ENCODE measurements at regions not wholly inside any gene's neighbourhood (a gene's known extent, or its start where the extent isn't known, plus 50 kb on each side); places are given as distances from the start of the nearest gene placed in this dataset.

DNA sequence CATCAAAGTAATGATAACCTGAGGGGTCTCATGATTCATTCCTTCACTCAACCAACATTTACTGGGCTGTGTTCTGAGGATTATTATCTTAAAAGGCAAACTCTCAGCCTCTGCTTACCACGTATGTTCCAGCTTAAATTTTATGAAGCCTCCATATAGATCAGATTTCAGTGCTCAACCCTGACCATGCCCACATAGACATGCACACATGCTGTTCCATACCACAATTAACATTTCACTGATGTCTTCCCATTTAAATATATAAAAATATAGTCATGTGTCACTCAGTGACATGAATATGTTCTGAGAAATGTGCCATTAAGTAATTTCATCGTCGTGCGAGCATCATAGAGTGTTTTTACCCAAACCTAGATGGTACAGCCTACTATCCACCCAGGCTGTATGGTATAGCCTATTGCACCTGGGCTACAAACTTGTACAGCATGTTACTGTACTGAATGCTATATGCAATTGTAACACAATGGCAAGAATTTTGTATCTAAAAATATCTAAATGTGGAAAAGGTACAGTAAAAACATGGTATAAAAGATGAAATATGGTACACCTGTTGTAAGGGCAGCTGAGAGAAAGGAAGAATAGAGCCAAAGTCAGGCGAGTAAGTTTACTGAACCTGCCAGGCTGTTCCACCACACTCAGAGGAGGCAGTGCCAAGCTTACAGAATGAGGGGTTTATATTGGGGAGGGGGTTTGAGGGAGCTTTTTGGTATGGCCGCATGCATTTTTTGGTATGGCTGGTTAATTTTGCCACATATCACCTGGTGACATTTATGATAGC lies 134.7 kb upstream of the ETV3 start:
- H3K4me3 ChIP-seq (replicated peaks in 1 of 2; ENCODE audit: low read depth in 1 of 2, low read length in 2 of 2): no peak overlapping the region
- no TSS peak for BruUV-seq (replicated peaks)
- no peak overlapping the region for H3K4me2 ChIP-seq (ENCODE audit: low read length)
- ChIA-PET POLR2A (no interaction called here), RAD21 (ENCODE audit: low non-redundant PET in 1 of 2, low total read pairs in 2 of 2, uncharacterized antibody in 2 of 2, unreplicated experiment in 2 of 2) (no interaction called here), CTCF (no interaction called here)
- no peak overlapping the region for H3K27ac ChIP-seq (ENCODE audit: low read depth, low read length)
- no peak overlapping the region for H3K9ac ChIP-seq (ENCODE audit: low read length)
- intact Hi-C loops (cut with micrococcal nuclease): no loop called here
- no peak overlapping the region for H2AFZ ChIP-seq (ENCODE audit: low read depth, low read length, poor library complexity, severe bottlenecking)
- H3K27me3 ChIP-seq (ENCODE audit: insufficient read depth, low read length): peaks cover 82% of the 10 kb centered on the region
- H3K4me1 ChIP-seq (ENCODE audit: control insufficient read depth in 1 of 2, insufficient read depth in 2 of 2, low read length in 2 of 2): no peaks in the 10 kb centered on the region
- no peaks in the 10 kb centered on the region for H3K36me3 ChIP-seq (ENCODE audit: control insufficient read depth in 1 of 2, insufficient read depth in 2 of 2, low read length in 2 of 2)
- DNase-seq (ENCODE audit: low read depth, low spot score): no peak
- no peaks in the 10 kb centered on the region for H3K9me2 ChIP-seq (ENCODE audit: insufficient read depth)
- H3K9me3 ChIP-seq (ENCODE audit: control insufficient read depth in 1 of 2, insufficient read depth in 1 of 2, low read depth in 1 of 2, low read length in 2 of 2): no peaks in the 10 kb centered on the region
- no peaks in the 10 kb centered on the region for H4K20me1 ChIP-seq (ENCODE audit: insufficient read depth)
- no peak for TF ChIP-seq ELF1 (IDR thresholded peaks at IDR 0.05; ENCODE audit: borderline replicate concordance, low read depth)
- TF ChIP-seq, protein P1, sequence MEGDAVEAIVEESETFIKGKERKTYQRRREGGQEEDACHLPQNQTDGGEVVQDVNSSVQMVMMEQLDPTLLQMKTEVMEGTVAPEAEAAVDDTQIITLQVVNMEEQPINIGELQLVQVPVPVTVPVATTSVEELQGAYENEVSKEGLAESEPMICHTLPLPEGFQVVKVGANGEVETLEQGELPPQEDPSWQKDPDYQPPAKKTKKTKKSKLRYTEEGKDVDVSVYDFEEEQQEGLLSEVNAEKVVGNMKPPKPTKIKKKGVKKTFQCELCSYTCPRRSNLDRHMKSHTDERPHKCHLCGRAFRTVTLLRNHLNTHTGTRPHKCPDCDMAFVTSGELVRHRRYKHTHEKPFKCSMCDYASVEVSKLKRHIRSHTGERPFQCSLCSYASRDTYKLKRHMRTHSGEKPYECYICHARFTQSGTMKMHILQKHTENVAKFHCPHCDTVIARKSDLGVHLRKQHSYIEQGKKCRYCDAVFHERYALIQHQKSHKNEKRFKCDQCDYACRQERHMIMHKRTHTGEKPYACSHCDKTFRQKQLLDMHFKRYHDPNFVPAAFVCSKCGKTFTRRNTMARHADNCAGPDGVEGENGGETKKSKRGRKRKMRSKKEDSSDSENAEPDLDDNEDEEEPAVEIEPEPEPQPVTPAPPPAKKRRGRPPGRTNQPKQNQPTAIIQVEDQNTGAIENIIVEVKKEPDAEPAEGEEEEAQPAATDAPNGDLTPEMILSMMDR (IDR thresholded peaks at IDR 0.05 in 2 of 3, conservative IDR thresholded peaks at IDR 0.05 in 1 of 3; ENCODE audit: borderline replicate concordance in 1 of 3, insufficient read depth in 1 of 3, low read depth in 2 of 3, low read length in 2 of 3): no peak
- no peak for TF ChIP-seq RAD21 (IDR thresholded peaks at IDR 0.05; ENCODE audit: low read depth)
- TF ChIP-seq, protein P2, sequence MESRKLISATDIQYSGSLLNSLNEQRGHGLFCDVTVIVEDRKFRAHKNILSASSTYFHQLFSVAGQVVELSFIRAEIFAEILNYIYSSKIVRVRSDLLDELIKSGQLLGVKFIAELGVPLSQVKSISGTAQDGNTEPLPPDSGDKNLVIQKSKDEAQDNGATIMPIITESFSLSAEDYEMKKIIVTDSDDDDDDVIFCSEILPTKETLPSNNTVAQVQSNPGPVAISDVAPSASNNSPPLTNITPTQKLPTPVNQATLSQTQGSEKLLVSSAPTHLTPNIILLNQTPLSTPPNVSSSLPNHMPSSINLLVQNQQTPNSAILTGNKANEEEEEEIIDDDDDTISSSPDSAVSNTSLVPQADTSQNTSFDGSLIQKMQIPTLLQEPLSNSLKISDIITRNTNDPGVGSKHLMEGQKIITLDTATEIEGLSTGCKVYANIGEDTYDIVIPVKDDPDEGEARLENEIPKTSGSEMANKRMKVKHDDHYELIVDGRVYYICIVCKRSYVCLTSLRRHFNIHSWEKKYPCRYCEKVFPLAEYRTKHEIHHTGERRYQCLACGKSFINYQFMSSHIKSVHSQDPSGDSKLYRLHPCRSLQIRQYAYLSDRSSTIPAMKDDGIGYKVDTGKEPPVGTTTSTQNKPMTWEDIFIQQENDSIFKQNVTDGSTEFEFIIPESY (IDR thresholded peaks at IDR 0.05; ENCODE audit: extremely low read depth, insufficient replicate concordance, low read length): no peak
- TF ChIP-seq, protein P3, sequence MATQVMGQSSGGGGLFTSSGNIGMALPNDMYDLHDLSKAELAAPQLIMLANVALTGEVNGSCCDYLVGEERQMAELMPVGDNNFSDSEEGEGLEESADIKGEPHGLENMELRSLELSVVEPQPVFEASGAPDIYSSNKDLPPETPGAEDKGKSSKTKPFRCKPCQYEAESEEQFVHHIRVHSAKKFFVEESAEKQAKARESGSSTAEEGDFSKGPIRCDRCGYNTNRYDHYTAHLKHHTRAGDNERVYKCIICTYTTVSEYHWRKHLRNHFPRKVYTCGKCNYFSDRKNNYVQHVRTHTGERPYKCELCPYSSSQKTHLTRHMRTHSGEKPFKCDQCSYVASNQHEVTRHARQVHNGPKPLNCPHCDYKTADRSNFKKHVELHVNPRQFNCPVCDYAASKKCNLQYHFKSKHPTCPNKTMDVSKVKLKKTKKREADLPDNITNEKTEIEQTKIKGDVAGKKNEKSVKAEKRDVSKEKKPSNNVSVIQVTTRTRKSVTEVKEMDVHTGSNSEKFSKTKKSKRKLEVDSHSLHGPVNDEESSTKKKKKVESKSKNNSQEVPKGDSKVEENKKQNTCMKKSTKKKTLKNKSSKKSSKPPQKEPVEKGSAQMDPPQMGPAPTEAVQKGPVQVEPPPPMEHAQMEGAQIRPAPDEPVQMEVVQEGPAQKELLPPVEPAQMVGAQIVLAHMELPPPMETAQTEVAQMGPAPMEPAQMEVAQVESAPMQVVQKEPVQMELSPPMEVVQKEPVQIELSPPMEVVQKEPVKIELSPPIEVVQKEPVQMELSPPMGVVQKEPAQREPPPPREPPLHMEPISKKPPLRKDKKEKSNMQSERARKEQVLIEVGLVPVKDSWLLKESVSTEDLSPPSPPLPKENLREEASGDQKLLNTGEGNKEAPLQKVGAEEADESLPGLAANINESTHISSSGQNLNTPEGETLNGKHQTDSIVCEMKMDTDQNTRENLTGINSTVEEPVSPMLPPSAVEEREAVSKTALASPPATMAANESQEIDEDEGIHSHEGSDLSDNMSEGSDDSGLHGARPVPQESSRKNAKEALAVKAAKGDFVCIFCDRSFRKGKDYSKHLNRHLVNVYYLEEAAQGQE (IDR thresholded peaks at IDR 0.05; ENCODE audit: low read depth): no peak
- TF ChIP-seq ZFX (IDR thresholded peaks at IDR 0.05): no peak
- no peak for TF ChIP-seq SIN3A (IDR thresholded peaks at IDR 0.05; ENCODE audit: low read depth)
- no peaks in the 10 kb centered on the region for H3K79me2 ChIP-seq (ENCODE audit: insufficient read depth, low read length)
- no peak for ATAC-seq
